GM19328 (cell line): ENCODE measurements at regions not wholly inside any gene's neighbourhood (a gene's known extent, or its start where the extent isn't known, plus 50 kb on each side); places are given as distances from the start of the nearest gene placed in this dataset.

Source experiments
- ATAC-seq: cut with Tn5 transposase; IDR thresholded peaks from one replicate; pipeline ENCODE4 v1.9.1; 2021; ENCODE audit warnings: mild to moderate bottlenecking, moderate library complexity; ENCODE audit not compliant: unreplicated experiment

DNA sequence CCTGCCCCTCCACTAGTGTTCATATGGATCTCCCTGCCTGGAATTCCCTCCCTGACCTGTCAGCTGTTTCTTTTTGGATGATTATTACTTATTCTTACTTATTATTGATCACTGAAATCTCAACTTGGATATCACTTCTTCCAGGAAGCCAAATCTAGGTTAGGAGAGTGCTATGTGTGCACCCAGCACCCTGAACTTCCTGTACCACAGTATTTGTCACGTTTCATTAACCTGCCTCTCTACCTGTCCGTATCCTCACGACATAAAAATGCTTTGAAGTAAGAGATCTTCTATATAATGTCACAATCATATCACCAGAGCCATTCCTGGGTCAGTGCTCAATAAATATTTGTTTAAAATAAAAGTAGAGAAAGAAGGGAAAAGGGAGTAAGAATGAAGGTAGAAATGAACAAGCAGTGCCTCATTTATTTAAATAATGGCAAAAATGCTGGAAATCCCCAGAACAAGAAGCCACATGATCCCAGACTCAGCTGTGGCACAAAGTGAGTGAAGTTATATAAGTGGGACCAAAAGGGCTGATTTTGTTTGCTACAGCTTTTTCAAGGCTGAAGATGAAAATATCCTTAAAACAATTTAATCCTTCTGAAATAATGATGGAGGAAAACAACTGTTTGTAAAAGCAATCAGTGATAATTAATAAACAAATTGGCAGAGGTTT is 88.0 kb upstream of the MANEA start:
- ATAC-seq, result no peak

DNA sequence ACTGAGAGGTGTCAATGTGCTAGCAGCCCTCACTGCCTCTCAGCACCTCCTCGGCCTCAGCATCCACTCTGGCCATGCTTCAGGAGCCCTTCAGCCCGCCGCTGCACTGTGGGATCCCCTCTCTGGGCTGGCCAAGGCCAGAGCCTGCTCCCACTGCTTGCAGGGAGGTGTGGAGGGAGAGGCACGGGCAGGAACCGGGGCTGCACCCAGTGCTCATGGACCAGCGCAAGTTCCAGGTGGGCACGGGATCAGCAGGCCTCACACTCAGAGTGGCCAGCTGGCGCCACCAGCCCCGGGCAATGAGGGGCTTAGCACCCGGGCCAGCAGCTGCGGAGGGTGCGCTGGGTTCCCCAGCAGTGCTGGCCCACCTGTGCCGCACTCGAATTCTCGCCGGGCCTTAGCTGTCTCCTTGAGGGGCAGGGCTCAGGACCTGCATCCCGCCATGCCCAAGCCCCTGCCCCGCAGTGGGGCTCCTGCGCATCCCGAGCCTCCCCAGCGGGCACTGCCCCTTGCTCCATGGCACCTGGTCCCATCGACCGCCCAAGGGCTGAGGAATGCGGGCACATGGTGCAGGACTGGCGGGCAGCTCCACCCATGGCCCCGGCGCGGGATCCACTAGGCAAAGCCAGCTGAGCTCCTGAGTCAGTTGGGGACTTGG is 80.4 kb upstream of the MANEA start:
- ATAC-seq, result no peak

DNA sequence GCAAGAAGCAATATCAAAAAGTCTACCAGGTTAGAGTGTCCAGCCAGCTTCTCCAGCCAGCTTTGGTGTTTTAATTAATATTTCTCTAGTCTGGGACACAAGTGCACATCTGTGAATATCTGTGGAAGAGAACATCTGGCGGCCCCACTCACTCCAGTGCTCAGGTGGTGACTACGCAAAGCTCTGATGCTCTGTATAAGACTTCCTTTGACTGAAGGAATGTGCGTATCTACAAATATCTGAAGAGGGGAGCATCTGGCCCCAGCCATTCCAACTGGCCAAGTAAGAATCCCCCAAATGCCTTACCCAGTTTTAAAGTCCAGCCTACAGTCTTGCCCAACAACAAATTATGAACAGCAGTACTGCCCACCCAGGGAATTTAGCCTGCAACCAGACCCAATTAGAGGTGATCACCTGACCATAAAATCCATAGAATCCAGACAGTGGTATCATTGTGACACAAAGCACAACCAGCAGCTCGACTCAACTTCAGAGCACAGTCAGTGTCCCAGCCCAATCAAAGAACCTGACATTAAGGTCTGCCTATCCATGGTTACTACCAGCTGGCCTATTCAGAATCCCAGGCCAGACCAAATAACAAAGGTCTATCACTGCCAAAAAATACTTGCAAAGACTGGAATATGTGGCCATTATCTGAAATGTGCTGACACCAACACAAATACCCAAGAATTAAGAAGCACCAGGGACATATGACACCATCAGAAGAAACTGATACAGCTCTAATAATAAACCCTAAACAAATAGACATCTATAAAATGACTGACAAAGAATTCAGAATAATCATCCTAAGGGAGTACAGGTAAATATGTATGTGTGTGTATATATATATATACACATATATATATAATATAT is 76.1 kb upstream of the MANEA start:
- no peak for ATAC-seq

DNA sequence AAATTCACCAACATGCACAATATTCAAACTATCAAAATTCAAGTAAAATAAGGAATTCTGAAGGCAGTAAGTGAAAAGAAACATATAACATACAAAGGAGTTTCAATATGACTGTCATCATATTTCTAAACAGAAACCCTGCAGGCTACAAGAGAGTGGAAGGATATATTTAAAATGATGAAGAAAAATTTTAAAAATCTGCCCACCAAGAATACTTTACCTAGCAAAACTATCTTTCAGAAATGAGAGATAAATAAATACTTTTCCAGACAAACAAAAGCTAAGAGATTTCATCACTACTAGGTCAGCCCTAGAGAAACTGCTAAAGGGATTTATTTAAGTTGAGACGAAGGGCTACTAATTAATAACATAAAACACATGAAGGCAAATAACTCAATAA is 73.8 kb upstream of the MANEA start:
- ATAC-seq, result no peak

DNA sequence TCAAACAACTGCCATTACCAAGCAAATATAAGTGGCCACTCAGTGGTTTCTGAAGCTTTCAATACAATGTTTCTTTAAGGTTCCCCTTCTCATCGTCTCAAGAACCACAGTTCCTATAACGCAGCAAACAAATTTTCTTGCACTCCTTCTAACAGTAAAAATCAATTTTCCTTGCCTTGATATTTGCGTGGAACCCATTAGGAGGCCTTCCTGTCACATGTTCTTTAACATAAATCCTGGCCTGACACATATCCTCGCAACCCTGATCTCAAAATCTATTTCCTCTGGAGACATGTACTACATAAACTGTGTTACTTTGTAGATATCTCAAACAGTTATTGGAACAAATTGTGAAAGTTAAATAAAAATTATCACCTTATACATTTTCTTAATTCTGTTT is 65.9 kb upstream of the MANEA start:
- no peak for ATAC-seq

DNA sequence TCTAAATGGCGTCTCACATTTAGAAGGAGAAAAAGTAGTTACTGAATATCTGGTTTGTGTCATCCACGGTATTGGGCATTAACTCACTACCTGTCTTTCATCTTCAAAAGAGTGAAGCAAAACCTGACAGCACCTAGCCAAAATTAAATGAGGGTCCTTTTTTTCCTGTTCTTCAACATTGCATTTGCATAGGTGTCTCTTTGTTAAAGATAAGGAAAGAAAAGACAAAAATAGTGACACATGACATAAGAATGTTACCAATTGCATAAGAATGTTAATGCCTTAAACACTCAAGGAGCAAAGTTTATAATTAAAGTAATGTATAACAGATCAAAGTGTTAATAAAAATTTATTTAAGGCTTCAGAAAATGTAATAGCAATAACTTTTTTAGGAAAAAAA is 61.4 kb upstream of the MANEA start:
- ATAC-seq, result no peak

DNA sequence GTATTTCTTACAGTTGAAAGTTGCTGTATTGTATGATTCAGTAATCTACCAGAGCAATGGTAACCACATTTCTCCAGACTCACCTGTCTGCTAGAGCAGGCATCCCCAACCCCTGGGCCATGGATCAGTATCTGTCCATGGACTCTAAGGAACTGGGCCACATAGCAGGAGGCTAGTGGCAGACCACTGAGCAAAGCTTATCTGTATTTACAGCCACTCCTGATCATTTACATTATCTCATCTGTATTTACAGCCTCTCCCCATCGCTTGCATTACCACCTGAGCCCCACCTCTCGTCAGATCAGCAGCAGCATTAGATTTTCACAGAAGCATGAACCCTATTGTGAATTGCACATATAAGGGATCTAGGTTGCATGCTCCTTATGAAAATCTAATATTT is 60.3 kb upstream of the MANEA start:
- ATAC-seq, result no peak

DNA sequence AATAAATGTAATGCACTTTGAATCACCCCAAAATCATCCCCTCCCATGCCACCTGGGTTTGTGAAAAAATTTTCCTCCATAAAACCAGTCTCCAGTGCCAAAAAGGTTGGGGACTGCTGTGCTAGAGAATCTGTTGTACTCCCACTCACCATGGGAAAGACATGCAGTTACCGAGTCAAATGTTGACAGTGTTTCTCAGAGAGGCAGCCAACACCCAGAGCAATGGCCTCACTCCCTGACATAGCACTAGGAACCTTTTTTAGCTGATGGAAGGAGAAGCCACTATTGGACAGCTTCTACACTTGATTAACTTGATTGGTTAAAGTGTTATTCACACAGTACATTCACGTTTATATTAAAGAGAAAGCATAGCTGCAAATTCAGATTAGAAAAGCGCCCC is 59.8 kb upstream of the MANEA start:
- no peak for ATAC-seq

DNA sequence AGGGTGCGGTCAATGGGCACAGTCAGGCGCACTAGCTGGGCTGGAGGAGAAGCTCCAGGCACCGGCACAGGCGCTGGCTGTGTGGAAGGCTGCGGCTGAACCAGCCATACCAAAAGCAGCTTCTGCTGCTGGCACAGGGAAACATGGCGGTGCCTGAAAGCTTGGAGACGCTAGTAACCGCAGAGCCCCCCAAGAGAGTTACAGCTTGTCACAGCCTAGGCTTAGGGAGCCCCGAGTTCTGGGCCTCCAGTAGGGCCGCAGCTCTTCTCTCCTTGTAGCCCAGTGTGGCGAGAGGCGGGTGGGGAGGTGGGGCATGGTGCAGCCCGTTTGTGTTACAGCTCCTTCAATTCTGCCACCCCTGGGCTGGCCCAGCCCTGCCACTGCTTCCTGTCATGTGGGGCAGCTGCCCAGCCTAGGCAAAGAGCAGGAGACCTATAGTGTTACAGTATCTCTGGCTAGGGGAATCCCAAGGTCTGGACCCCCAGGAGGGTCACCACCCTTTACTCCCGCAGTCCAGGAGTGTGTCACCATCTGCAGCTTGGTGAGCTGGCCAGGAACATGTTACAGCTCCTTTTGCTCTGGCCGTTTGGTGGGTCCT is 58.6 kb upstream of the MANEA start:
- no peak for ATAC-seq

DNA sequence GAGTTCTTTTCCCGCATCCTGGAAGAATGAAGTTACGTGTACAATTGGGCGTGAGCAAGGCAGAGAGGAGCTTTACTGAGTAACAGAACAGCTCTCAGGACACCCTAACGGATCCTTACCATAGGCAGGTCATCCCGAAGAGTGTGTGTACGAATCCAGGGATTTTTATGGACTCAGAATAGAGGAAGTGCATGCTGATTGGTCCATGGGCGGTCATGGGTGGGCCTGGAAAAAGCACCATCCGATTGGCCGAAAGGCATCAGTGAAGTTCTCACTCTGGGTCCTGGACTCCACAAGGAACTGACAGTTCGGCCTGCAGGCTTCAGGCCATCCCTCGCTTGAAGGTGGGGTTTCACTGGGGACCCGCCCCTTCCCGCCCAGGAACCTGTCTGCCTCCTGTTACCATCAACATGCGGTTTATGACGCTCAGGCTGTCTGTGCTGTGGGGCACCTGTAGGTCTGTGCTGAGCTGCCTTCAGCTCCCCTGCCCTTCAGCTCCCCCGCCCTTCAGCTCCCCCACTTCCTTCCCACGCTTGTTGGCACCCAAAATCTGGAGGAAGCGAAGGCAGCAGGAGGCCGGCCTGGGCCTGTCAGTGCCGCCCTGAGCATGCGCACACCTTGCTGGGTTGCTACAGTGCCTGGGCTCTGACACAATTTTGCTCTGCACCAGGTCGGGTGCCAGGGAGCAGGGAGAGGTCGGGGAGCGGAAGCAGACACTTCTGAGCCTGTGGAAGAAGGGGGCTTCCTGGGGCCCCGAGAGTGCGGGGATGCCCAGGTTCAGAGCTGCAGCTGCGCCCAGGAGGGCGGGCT is 57.9 kb upstream of the MANEA start:
- no peak for ATAC-seq

DNA sequence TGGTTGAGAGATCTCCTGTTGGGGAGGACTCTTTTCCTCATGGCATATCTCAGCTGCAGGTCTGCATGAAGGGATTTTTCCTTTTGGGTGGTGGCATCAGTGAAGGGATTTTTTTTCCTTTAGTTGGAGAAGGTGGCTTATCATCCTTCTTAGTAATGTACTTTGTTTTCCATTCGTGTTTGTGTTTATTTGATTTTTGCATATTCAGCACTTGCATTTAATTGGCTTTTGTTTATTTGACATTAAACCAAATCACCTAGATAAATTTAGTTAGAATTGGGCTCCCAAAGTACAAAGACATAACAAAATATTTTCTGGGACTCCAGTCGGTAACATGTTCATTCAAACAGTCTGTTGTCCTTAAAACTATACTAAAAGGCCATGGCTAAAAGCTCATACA is 56.2 kb upstream of the MANEA start:
- no peak for ATAC-seq
